ENCODE measurements at regions not wholly inside any gene's neighbourhood (a gene's known extent, or its start where the extent isn't known, plus 50 kb on each side); places are given as distances from the start of the nearest gene placed in this dataset.

DNA sequence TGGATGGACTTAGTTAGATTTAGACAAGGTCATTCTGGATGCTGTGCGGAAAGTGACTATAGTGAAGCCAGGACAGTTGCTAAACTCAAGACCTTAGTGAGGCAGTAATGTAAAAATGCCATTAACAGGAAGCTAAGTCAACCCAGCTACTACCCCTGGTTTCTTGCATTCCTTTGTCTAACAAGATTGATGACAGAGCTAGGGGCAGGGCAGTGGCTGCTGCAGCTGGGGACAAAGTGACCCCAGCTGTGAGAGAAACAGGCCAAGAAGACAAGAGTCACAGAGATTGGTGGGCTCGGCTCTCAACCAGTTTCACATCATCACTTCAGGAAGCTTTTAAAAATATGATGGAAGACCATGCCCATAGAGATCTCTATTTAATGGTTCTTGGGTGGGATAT lies 110.4 kb upstream of the POU2AF2 start:
- no peak overlapping the region for H3K4me3 ChIP-seq (replicated peaks in 1 of 3)
- 89 to 100% methylated on average over 2 of the region's 2 CpGs for WGBS, 2 donors
- intact Hi-C loops (cut with DNase I): no loop called here
- no peaks in the 10 kb centered on the region for H3K4me1 ChIP-seq
- H3K27ac ChIP-seq: no peak overlapping the region
- TF ChIP-seq POLR2A (IDR thresholded peaks at IDR 0.05): no peak
- TF ChIP-seq, protein P1, sequence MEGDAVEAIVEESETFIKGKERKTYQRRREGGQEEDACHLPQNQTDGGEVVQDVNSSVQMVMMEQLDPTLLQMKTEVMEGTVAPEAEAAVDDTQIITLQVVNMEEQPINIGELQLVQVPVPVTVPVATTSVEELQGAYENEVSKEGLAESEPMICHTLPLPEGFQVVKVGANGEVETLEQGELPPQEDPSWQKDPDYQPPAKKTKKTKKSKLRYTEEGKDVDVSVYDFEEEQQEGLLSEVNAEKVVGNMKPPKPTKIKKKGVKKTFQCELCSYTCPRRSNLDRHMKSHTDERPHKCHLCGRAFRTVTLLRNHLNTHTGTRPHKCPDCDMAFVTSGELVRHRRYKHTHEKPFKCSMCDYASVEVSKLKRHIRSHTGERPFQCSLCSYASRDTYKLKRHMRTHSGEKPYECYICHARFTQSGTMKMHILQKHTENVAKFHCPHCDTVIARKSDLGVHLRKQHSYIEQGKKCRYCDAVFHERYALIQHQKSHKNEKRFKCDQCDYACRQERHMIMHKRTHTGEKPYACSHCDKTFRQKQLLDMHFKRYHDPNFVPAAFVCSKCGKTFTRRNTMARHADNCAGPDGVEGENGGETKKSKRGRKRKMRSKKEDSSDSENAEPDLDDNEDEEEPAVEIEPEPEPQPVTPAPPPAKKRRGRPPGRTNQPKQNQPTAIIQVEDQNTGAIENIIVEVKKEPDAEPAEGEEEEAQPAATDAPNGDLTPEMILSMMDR (IDR thresholded peaks at IDR 0.05): no peak
- H3K9me3 ChIP-seq: no peaks in the 10 kb centered on the region
- no peaks in the 10 kb centered on the region for H3K27me3 ChIP-seq
- no peak for DNase-seq
- no peaks in the 10 kb centered on the region for H3K36me3 ChIP-seq

DNA sequence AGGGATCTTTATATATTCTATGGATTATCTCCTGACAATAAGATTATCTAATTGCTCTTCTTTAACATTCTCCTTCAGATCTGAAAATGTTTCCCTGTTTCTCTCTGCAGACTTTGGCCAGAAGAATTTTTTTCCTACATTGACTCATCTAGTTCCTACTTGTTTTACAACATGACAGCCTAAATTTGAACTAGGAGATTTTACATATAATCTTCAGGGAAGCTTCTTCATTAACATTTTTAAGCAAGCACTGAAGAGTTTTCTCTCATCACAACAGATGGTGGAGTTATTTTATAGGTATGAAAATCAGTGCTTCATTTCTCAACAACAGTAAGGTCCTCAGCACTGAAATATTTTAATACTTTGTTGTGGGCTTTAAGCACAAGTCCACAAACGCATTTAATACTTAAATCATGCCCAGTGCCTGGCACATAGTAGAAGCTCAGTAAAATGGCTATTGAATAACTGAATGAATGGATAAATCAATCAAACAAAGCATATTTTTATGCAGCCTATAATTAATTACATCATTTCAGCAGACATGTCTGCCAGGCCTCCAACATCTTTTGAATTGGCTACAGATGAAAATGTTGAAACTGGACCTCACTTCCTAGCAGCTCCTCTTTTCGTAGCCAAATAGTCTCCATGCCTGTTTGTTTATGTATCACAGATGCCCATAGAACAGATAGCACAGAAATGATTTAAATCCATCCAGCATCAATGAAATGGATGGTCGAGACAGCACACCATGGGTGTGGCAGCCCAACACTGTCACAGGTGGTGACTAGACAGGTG lies 117.3 kb upstream of the POU2AF2 start:
- Histone ChIP-seq H3K9me3 (no peaks in the 10 kb centered on the region), H3K4me1 (no peaks in the 10 kb centered on the region), H3K27ac (no peak overlapping the region), H3K4me3 (replicated peaks in 1 of 3) (no peak overlapping the region), H3K36me3 (no peaks in the 10 kb centered on the region), H3K27me3 (no peaks in the 10 kb centered on the region)
- intact Hi-C loops (cut with DNase I): no loop called here
- WGBS, 2 donors: 83 to 92% methylated on average over 3 of the region's 3 CpGs
- DNase-seq: no peak
- TF ChIP-seq, protein P1 (IDR thresholded peaks at IDR 0.05): no peak
- no peak for TF ChIP-seq POLR2A (IDR thresholded peaks at IDR 0.05)

DNA sequence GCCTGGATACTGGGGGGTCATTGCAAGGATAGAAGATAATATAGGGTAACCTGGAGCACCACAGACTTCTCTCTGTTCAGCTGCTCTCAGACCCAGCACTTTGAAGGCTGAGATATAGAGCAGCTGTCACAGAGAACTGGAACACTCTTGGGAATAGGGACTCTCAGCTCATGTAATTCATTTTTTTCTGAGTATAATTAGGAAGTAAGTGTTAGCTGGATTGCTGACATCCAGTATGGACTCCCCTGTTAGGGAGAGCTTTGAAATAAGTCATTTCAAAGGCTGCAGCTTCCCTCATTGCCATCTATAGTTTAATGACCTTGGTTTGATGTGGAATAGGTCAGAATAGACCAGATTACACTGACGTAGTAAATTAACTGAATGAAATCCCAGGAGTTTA lies 120.8 kb upstream of the POU2AF2 start:
- no peaks in the 10 kb centered on the region for H3K4me1 ChIP-seq
- H3K27me3 ChIP-seq: no peaks in the 10 kb centered on the region
- no peaks in the 10 kb centered on the region for H3K9me3 ChIP-seq
- H3K27ac ChIP-seq: no peak overlapping the region
- intact Hi-C loops (cut with DNase I): no loop called here
- TF ChIP-seq, protein P1 (IDR thresholded peaks at IDR 0.05): no peak
- TF ChIP-seq POLR2A (IDR thresholded peaks at IDR 0.05): no peak
- 79 to 89% methylated on average over 1 of the region's 1 CpG for WGBS, 2 donors
- no peaks in the 10 kb centered on the region for H3K36me3 ChIP-seq
- no peak overlapping the region for H3K4me3 ChIP-seq (replicated peaks in 1 of 3)
- DNase-seq: no peak

DNA sequence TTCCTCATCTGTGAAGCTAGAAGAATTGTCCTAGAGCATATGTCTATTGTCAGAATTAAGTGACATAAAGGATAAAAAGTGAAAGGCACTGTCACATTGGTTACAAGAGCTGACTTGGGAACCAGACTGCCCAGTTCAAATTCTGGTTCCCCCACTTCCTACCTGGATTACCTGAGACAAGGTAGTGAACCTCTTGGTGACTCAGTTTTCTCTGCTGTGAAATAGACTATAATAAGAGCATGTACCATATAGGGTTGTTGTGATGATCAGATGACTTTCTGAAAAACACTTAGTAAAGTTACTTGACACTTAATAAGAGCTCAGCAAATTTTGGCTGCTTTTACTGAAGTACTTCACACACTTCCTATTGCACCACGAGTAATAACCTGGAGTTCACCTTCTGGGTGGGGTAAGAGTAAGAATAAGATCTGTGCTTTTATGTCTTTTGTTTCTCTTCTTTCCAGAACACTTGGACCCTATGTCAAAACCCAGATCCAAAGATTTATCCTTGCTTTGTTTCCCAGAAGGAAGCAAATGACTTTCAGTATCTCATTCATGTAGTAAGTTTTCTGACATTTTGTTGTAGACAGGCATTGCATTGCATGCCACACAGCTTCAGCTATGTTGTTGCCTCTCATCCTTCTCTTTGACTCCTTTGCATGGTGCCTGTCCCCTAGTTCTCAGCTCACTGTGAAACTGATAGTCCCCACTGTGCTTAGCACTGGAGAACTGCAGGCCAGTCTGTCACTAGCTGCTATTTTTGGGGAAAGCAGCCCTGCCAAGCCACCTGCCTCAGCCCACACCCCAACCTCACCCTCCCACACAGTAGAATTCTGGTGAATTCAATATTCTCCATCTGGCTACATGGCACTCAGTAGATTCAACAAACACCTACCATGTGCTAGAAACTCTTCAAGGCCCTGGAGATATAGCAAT lies 121.8 kb upstream of the POU2AF2 start:
- DNase-seq: no peak
- 66 to 70% methylated on average over 1 of the region's 1 CpG for WGBS, 2 donors
- no peaks in the 10 kb centered on the region for H3K27me3 ChIP-seq
- H3K4me3 ChIP-seq (replicated peaks in 1 of 3): no peak overlapping the region
- TF ChIP-seq POLR2A (IDR thresholded peaks at IDR 0.05): no peak
- TF ChIP-seq, protein P1 (IDR thresholded peaks at IDR 0.05): no peak
- intact Hi-C loops (cut with DNase I): no loop called here
- H3K36me3 ChIP-seq: no peaks in the 10 kb centered on the region
- H3K9me3 ChIP-seq: no peaks in the 10 kb centered on the region
- no peaks in the 10 kb centered on the region for H3K4me1 ChIP-seq
- H3K27ac ChIP-seq: no peak overlapping the region

All from thyroid gland (tissue), 4 donors.